Muscle layer of colon (tissue), 2 donors: ENCODE measurements at regions not wholly inside any gene's neighbourhood (a gene's known extent, or its start where the extent isn't known, plus 50 kb on each side); places are given as distances from the start of the nearest gene placed in this dataset.

ENCODE experiments used
- H3K27ac ChIP-seq: one replicate; pipeline ENCODE4 v1.7.0; 2013; ENCODE audit warnings: low read depth, mild to moderate bottlenecking, low read length, moderate library complexity
- H3K27me3 ChIP-seq, 2 donors: one replicate each; pipeline ENCODE4 v1.7.0; 2013; ENCODE audit warnings: low read length in 2 of 2, mild to moderate bottlenecking in 2 of 2; ENCODE audit not compliant: insufficient read depth in 2 of 2, control insufficient read depth in 1 of 2
- H3K36me3 ChIP-seq: one replicate; pipeline ENCODE4 v1.7.0; 2013; ENCODE audit warnings: mild to moderate bottlenecking, low read length; ENCODE audit not compliant: insufficient read depth
- H3K4me1 ChIP-seq: one replicate; pipeline ENCODE4 v1.7.0; 2013; ENCODE audit warnings: mild to moderate bottlenecking, low read length; ENCODE audit not compliant: insufficient read depth
- H3K4me3 ChIP-seq, 2 donors: one replicate each; pipeline ENCODE4 v1.7.0; 2013; ENCODE audit warnings: low read length in 2 of 2, low read depth in 1 of 2, mild to moderate bottlenecking in 1 of 2, moderate library complexity in 1 of 2
- H3K9ac ChIP-seq: one replicate; pipeline ENCODE4 v1.7.0; 2013; ENCODE audit warnings: low read length
- H3K9me3 ChIP-seq: one replicate; pipeline ENCODE4 v1.7.0; 2013; ENCODE audit warnings: mild to moderate bottlenecking, low read length
- donor health status: abdominal sarcoma.
- donor health status: Adenocarcinoma of cecum.

DNA sequence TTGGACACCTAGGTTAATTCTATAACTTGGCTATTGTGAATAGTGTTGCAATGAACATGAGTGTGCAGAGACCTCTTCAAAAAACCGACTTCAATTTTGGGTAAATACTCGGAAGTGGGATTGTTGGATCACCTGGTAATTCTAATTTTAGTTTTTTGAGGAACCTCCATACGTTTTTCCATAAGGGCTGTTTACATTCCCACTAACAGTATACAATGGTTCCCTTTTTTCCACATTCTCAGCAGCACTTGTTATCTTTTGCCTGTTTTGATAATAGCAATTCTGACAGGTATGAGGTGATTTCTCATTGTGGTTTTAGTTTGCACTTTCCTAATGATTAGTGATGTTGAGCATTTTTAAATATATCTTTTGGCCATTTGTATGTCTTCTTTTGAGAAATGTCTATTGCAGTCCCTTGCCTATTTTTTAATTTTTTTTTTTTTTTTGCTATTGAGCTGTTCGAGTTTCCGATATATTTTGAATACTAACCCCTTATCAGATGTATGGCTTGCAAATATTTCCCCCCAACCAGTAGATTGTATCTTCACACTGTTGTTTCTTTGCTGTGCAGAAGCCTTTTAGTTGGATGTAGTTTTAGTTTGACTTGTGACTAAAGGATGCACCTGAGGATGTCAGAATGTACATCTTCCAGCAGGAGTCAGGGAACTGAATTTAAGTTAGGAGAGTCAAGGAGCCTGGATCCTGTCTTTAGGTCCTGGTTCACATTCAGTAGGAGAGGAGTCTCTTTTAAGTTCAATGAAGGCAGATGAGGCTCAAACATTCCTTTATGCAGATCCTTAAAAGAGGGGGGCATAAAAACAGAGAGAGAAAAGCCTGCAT, 120.0 kb downstream of the S1PR1 start:
- no peaks in the 10 kb centered on the region for H3K9me3 ChIP-seq
- H3K27me3 ChIP-seq = no peaks in the 10 kb centered on the region
- no peak overlapping the region for H3K27ac ChIP-seq
- H3K4me1 ChIP-seq = no peaks in the 10 kb centered on the region
- no peak overlapping the region for H3K4me3 ChIP-seq
- H3K36me3 ChIP-seq = no peaks in the 10 kb centered on the region
- H3K9ac ChIP-seq = no peak overlapping the region

DNA sequence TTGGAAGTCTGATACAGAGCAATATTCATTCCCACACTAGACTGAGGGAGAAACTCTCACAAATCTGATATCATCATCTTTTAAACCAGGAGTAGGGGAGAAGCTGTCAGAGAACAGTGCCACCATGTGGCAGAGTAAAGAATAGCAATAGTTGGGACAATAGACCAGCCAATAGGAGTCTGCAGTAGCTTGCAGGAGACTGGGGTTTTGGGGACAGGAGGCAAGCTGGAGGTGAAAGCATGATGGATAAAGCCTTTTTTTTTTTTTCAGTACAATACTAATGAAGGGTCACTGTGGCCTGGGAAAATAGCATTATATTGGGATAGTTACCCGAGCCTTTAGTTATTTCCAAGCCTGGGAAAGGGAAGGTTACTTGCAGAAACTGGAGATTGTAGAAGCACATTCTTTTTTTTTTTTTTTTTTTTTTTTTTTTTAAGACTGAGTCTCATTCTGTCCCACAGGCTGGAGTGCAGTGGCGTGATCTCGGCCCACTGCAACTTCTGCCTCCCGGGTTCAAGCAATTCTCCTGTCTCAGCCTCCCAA, 120.7 kb downstream of the S1PR1 start:
- no peaks in the 10 kb centered on the region for H3K36me3 ChIP-seq
- no peaks in the 10 kb centered on the region for H3K9me3 ChIP-seq
- H3K4me3 ChIP-seq = no peak overlapping the region
- H3K4me1 ChIP-seq = no peaks in the 10 kb centered on the region
- no peak overlapping the region for H3K9ac ChIP-seq
- H3K27ac ChIP-seq = no peak overlapping the region
- H3K27me3 ChIP-seq = no peaks in the 10 kb centered on the region

DNA sequence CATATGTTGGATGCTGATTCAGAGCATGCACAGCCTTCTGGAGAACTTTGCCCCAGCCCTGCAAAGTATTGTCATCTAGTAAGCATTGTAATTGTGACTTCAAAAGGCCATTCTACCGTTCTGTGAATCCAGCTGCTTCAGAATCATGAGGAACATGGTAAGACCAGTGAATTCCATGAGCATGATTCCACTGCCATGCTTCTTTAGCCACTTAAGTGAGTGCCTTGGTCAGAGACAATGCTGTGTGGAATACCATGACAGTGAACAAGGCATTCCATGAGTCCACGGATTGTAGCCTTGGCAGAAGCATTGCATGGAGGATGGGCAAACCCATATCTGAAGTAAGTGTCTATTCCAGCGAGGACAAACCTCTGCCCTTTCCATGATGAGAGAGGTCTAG, 123.7 kb downstream of the S1PR1 start:
- Histone ChIP-seq H3K27me3 (no peaks in the 10 kb centered on the region), H3K4me3 (no peak overlapping the region), H3K4me1 (no peaks in the 10 kb centered on the region), H3K9ac (no peak overlapping the region), H3K36me3 (no peaks in the 10 kb centered on the region), H3K27ac (no peak overlapping the region), H3K9me3 (no peaks in the 10 kb centered on the region)

DNA sequence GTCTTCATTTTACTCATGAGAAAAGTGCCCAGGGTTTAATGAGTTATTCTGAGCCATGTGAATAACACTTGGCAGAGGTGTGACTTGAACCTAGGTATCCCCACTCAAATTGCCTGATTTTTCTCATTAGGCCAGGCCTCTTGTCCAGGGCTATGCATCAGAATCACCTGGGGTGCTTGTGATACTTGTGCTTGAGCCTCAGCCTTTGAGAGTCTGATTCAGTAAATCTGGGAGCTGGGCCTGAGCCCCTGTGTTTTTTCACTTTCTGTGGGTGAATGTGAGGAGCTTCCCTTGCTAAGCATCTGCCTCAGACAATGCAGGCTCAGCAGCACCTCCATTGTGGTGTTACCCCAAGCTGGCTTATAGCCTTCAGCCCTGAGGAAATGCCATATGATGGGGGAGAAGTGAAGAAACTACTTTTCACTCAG, 127.1 kb downstream of the S1PR1 start:
- Histone ChIP-seq H3K27me3 (no peaks in the 10 kb centered on the region), H3K36me3 (no peaks in the 10 kb centered on the region), H3K4me1 (no peaks in the 10 kb centered on the region), H3K9ac (no peak overlapping the region), H3K9me3 (no peaks in the 10 kb centered on the region), H3K4me3 (no peak overlapping the region), H3K27ac (no peak overlapping the region)

DNA sequence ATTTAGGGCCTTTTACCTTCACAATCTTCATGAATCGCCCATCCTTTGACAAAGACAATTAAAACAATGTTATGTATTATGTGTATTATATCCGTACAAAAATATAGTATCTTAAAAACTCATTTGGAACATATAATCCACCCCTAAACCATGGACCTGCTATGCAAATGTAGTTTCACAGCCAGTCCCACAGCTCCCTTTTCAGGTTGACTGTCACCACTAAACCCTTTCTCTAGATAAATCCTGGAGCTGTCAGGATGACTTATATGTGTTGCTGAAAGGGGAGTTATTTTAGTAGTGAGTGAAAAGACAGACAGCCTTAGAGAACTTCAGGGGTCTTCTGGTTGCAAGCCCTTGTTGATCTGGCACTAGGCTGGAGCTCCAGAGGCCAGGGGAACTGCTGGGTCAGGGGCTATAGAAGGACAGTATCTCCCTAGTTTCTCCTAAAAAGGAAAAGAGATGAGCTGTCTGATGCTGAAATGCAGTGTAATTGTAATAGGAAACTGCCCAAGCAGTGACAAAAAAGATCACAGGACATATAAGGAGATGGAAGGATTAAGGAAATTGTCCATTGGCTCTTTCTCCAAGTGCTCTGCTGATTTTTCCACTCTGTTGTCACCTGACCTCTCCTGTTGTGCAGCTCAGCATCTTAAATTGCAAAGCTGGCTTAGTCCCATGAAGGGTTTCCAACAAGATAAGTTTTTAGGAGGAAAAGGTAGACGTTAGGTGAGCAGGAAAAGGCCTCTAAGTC, 127.7 kb downstream of the S1PR1 start:
- Histone ChIP-seq H3K4me3 (no peak overlapping the region), H3K27ac (no peak overlapping the region), H3K9me3 (no peaks in the 10 kb centered on the region), H3K36me3 (no peaks in the 10 kb centered on the region), H3K9ac (no peak overlapping the region), H3K27me3 (no peaks in the 10 kb centered on the region), H3K4me1 (no peaks in the 10 kb centered on the region)

- H3K4me3 ChIP-seq = no peak overlapping the region
- no peak overlapping the region for H3K27ac ChIP-seq
- no peak overlapping the region for H3K9ac ChIP-seq
- no peaks in the 10 kb centered on the region for H3K27me3 ChIP-seq
- H3K4me1 ChIP-seq = no peaks in the 10 kb centered on the region
- no peaks in the 10 kb centered on the region for H3K9me3 ChIP-seq
- H3K36me3 ChIP-seq = no peaks in the 10 kb centered on the region
Measured at GRCh38 chr1:101365186-101365585, 128.4 kb downstream of the S1PR1 start.

GRCh38 chr1:101365878-101366277, 129.1 kb downstream of the S1PR1 start:
- Histone ChIP-seq H3K36me3 (no peaks in the 10 kb centered on the region), H3K4me3 (no peak overlapping the region), H3K4me1 (no peaks in the 10 kb centered on the region), H3K27ac (no peak overlapping the region), H3K9ac (no peak overlapping the region), H3K9me3 (no peaks in the 10 kb centered on the region), H3K27me3 (no peaks in the 10 kb centered on the region)

DNA sequence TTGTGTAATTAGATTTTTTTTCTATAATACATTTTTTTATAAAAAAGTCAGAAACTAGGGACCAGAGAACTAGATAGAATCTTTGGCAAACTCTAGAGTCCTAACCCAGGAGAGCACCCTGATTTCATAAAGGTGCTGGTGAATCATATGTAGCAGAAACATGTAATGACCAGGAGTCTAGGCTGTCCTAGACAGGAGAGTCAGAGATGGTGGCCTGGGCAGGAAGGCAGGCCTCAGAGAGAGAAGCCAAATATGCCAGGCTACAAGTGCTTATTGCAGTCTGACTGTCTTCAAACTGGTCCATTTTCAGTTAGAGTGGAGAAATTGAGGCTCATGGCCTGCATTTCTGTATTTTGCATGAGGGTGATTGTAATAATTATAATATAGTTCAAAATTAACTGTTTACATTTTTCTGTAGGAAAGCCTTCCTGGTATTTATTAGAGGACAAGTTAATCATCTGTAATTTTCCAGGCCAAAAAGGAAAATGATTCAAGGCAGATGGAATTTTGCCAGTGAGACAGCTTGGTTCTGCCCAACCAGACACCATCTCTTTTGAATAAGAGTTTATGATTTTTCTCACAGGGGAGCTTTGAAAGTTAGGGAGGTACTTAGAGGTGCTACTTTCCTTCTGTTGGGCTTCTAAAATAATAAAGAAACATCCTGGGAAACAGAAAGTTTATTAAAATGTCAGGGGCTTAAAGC, 129.8 kb downstream of the S1PR1 start:
- Histone ChIP-seq H3K27me3 (no peaks in the 10 kb centered on the region), H3K9ac (no peak overlapping the region), H3K4me3 (no peak overlapping the region), H3K27ac (no peak overlapping the region), H3K4me1 (no peaks in the 10 kb centered on the region), H3K36me3 (no peaks in the 10 kb centered on the region), H3K9me3 (no peaks in the 10 kb centered on the region)

DNA sequence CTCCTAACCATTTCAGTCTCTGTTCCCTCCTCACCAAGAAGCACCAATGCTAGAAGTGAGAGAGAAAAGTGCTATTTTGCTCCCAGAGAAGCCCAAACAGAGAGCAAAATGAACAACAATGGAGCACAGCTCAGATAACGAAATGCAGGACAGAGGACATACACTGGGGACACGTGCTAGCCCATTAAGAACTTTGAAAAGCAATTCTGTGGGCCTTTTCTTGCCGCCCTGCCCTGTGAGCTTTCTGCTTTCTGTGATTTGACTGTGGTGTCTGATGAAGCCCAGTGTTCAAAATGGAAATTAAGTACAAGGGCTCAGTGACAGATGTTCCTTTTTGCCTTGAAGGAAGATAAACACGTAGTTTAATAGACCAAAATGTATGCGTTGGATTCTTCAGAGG, 130.8 kb downstream of the S1PR1 start:
- H3K36me3 ChIP-seq = no peaks in the 10 kb centered on the region
- H3K4me1 ChIP-seq = no peaks in the 10 kb centered on the region
- H3K9me3 ChIP-seq = no peaks in the 10 kb centered on the region
- H3K27me3 ChIP-seq = no peaks in the 10 kb centered on the region
- no peak overlapping the region for H3K9ac ChIP-seq
- no peak overlapping the region for H3K27ac ChIP-seq
- no peak overlapping the region for H3K4me3 ChIP-seq

- Histone ChIP-seq H3K9ac (no peak overlapping the region), H3K36me3 (no peaks in the 10 kb centered on the region), H3K27ac (no peak overlapping the region), H3K27me3 (no peaks in the 10 kb centered on the region), H3K4me3 (no peak overlapping the region), H3K9me3 (no peaks in the 10 kb centered on the region), H3K4me1 (no peaks in the 10 kb centered on the region)
Measured at GRCh38 chr1:101370488-101370887, 133.7 kb downstream of the S1PR1 start.

GRCh38 chr1:101371259-101371658, 134.4 kb downstream of the S1PR1 start:
- Histone ChIP-seq H3K27ac (no peak overlapping the region), H3K4me1 (no peaks in the 10 kb centered on the region), H3K9me3 (no peaks in the 10 kb centered on the region), H3K4me3 (no peak overlapping the region), H3K27me3 (no peaks in the 10 kb centered on the region), H3K9ac (no peak overlapping the region), H3K36me3 (no peaks in the 10 kb centered on the region)
